SK-MEL-5 (cell line): ENCODE measurements at regions not wholly inside any gene's neighbourhood (a gene's known extent, or its start where the extent isn't known, plus 50 kb on each side); places are given as distances from the start of the nearest gene placed in this dataset.

Experiments used
- DNase-seq: peaks from one replicate; pipeline ENCODE4 v3.0.0-alpha.2; 2016; ENCODE audit warnings: low read depth, low spot score
- in situ Hi-C: cut with HindIII; loops from 2 replicates; pipeline ENCODE4 v1.10.0; 2016; ENCODE audit warnings: low sequenced_read_pairs, high pct_unique_total_duplicates, low pct_unique_long_range_greater_than_20kb

DNA sequence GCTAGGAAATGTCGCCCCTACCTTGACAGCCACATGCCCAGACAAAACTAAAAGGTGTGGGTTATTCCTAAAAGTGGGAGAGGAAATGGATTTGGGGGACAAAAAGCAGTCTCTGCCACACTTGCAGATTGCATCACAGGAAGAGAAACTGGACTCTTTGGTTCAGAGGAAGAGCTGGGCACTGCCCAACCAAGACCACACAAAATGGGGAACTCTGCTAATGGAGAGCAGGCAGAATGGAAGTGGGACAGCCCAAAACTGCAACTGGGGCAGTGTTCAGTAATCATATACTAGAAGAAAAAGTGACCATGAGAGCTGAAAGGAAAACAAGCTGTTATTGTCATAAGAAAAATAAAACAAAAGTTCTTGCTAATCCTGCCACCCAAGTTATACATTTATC, 138.9 kb upstream of the FRMD4B start:
- in situ Hi-C loops: no loop called here
- DNase-seq: no peak

DNA sequence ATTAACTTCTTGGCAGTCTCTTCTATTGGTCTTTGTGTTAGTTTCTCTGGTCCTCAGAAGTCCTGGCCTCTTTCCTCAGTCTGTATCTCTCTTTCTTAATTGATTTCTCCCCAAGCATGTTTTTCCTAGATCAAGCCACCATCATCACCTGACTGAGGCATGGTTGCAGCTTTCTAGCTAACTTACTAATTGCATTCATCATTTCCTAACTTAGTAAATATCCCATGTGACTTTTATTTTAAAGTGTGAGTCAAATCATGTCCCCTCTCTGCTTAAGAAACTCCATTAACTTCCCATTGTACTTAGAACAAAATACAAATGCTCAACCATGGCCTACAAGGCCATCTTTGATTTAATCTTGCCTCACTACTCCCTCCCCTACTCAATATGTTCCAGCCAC, 135.4 kb upstream of the FRMD4B start:
- in situ Hi-C loops: no loop called here
- DNase-seq: no peak

DNA sequence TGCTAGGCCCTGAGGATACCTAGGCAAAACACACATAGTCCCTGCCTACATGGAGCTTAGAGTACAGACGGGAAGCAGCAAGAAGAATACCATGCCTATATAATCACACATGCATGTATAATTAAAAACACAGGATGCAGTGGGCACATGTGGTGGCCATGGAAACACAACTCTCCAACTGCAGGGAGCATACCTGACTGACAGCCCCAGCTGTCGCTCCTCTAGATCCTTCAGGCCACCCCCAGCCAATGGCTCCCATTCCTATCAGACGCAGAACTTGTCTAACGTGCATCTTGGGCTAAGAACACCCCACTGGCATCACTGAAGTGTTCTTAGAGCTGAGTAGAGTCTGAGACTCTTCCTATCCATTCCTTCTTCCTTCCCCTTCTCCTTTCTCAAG, 125.5 kb upstream of the FRMD4B start:
- in situ Hi-C loops: no loop called here
- DNase-seq: no peak

DNA sequence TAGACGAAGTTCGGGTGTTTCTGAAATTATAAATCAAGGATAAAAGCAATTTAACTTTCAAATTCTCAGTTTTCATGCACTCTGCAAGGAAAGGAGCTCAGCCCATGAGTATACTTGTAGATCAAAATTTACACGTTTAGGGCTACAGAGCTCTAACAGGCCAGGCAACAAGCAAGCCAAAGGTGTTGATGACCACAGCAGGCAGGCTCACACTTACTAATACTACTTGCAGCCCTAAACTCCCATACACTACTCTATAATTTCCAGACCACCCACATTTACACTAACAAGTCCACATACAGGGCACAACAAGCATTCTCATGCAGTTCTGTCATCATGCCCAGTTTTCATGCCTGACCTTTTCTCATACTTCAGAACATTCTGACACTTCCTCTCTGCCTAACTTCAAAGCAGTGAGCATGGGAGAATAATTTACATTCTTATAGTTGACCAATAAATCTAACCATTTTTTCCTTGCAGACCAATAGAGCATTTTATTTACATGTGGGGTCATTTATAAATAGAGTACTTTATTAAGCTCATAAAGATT, 124.7 kb upstream of the FRMD4B start:
- no peak for DNase-seq
- in situ Hi-C loops: no loop called here

DNA sequence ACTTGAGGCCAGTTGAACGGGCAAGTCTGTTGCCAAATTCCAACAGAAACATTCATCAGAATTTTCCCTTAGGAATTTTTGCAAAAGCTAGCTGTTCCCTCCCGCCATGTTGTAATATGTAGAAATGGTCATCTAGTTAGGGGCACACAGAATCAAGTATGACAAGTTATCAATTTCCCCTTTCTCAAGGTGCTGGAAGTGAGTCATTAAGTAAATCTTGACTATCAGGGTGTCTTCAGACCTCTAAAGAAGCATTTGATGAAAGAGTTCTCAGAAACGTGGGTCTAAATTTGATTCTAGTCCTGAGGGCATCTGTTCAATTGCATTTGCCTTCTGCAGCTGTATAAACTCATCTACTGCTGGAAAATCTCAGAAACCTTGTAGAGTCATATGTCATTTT, 123.4 kb upstream of the FRMD4B start:
- in situ Hi-C loops: no loop called here
- DNase-seq: no peak

DNA sequence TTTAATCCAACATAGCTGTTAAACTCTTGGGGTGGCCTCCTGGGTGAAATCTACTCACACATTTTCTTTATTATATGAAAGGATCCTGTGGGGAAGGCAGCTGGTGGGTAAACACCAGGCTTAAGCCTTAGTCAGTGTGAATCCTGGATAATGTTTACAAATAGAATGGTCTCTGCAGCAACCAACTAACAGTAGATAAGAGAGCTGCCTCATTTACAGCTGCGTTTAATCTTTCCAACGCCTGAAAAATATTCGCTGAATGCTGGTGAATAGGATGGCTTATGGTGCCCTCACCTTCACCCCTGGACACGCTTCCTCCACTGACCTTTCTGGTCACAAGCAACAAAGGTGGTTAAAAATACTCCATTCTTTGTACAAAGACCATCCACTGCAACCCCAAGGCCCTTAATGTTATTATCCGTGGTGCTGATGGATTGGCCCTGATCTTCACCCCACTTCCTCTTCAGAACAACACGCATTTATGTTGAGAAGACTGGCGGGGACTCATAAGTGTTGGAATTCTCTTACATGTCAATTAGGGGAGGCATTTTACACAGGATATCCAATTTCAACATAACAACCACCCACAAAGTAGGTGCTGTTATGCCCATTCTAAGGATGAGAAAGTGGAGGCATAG, 120.0 kb upstream of the FRMD4B start:
- DNase-seq: no peak
- in situ Hi-C loops: no loop called here

DNA sequence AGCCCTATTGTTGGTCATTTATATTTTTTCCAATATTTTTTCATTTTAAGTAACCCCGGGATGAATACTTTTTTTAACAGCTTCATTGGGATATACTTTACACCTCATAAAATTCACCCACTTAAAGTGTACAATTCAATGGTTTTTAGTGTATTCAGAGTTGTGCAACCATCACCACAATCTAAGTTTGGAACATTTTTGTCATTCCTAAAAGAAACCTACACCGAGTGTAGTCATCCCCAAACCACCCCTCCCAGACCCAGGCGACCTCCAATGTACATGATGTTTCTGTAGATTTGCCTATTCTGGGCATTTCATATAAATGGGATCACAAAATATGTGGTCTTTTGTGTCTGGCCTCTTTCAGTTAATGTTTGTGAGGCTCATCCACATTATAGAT, 118.3 kb upstream of the FRMD4B start:
- no peak for DNase-seq
- in situ Hi-C loops: no loop called here

DNA sequence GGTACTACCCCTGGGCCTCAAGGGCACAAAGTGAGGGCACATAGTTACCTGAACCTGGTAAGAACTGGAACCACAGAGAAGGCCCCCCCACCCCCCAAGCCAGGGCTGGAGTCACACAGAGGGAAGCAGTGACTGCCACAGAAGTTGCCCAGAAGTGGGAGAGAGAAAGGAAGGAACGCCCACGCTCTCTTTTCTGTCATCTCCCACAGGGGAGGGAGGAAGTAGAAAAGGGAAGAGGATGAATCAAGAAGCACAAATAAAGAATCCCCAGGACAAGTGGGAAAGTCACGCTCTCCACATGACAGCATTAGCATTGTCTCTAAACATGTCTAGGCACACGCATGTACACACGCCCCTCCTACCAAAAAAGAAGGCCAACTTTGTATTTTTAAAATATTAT, 114.7 kb upstream of the FRMD4B start:
- in situ Hi-C loops: no loop called here
- no peak for DNase-seq

DNA sequence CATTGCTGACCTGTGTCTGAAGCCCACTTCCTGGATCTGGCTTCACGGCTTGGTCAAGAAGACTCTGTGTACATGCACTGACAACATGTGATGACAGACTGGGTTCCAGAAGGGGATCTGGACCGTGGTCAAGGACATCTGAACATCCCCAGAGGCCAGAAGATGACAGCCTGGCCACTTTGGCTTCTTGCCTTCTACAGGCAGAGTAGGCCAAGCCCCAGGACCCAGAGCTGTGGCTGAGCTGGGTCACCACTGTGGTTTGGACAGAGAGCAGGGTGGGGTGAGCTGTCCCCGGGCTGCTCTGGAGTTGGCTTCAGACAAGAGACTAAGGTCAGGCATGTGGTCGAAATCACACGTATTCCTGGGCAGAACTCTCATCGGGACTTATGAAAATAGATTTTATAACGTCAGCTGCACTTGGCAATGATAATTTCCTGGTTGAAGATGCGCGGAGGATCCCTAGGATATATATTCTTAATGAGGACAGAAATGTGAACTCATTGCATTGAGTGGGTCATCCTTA, 114.1 kb upstream of the FRMD4B start:
- in situ Hi-C loops: no loop called here
- DNase-seq: no peak

DNA sequence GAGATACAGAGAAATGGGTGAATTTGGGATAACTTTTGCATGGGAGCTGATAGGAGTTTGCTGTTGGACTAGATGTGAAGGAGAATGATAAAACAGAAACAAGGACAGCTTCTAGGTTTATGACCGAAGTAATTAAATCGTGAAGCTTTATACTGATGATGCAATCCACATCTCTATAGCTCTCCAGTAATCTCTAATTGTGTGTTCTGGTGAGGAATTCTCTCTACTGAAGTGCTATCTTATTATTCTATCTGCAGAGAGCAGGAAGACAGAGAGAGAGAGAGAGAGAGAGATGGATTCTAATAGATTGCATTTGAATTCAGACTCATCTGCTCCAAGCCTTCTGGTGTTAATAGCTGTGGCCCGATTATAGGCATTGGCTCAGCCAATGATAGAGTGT, 113.5 kb upstream of the FRMD4B start:
- DNase-seq: no peak
- in situ Hi-C loops: no loop called here

DNA sequence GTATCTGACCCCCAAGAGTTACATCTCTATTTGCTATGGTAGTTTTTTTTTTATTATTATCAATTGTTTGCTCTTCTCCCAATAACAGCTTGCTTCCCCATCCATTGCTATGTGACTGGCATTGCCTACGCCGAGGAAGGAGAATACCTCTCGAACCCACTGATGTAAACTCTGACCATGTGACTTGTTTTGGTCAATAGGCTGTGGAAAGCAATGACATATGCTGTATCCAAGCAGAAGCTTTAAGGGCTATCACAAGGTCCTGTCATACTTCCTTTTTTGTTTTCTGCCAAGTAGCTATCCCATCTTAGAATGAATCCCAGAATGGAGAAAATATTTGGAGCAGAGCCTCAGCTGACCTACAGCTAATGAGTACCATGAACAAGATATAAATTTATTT, 111.0 kb upstream of the FRMD4B start:
- in situ Hi-C loops: no loop called here
- DNase-seq: no peak

DNA sequence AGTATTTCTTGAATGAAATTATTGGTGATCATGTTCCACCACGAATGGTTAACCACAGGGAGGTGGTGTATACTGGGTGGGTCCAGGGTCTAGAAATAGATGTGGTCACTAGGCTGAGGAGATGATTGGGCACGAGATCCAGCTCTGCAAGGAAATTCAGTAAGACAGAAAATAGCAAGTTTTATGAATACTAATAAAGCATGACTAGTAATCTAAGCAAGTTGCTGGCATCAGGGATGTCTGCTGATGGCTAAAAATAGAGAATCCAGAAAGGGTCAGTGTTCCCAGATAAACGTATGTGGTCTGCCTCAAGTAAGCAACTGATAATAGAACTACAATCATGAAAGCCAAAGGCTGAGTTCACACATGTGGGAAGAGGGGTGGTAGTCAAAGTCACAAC, 108.3 kb upstream of the FRMD4B start:
- in situ Hi-C loops: no loop called here
- peak; percentile 34 for DNase-seq

DNA sequence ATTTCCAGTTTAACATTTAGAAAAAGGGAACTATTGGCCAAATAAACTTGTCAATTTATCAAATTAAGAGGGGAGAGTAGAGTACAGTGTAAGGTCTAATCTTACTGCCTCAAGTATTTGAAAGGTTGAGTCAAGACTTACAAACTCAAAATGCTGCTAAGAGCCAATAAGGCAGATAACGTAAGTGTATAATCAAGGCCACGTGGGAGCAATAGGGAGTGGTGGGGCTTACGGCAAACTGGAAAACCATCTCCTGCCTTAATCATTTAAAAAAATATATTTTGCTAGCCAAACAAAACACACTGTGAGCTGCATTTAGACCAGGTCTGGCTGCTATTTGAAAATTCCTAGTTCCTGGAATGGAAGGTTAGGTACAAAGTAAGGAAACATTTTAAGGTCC, 107.3 kb upstream of the FRMD4B start:
- DNase-seq: no peak
- in situ Hi-C loops: no loop called here

DNA sequence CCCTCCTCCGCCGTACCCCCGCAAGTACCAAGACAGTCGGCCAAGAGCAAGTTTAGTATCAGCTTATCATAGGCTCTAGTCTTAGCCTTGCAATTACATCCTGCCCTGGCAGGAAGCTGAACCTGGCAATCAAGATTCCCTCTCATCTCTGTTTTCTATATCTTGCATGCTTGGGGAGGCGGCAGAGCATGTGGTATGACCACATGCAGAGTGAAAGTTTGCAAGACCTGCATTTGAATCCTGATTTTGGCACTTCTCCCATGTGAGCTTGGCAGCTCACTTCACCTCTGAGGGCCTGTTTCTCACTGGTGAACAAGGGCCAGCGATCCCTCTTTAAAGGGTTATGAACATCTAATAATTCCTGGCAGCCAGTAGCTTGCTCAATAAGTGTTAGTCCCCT, 106.1 kb upstream of the FRMD4B start:
- in situ Hi-C loops: no loop called here
- no peak for DNase-seq

DNA sequence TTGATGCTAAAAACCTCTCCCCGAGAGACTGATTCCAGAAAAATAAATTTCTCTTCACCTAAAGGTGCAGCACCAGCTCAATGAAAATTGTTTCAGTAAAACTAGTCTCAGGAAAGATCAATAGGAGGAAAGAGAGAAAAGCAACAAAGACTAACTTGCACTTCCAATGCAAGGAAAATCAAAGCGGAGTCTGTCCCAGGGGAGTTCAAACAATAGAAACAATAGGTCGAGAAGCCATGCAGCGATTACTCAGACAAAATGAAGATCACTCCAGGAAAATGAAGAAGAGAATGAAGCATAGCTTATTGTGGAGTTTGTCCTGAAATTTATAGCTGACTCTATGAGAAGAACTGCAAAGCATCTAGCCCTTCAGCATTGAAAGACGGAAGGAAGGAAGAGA, 105.1 kb upstream of the FRMD4B start:
- DNase-seq: no peak
- in situ Hi-C loops: no loop called here

DNA sequence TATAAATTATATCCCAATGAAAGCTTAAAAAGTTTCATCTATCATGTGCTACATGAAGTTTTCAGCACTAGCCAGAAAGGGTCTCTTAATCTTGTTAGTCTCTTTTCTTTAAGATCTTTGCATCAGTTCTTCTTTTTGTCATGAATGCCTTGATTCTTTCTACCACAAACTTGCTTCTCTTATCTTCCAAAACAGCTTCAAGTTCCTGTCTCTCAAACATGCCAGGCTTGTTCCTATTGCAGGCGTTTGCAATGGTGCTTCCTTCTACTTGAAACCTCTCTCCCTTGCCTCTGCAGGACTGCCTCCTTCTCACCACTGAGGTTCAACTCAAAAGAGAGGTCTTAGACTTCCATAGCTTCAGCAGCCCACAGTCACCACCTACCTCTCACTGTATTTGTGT, 104.3 kb upstream of the FRMD4B start:
- DNase-seq: no peak
- in situ Hi-C loops: no loop called here

DNA sequence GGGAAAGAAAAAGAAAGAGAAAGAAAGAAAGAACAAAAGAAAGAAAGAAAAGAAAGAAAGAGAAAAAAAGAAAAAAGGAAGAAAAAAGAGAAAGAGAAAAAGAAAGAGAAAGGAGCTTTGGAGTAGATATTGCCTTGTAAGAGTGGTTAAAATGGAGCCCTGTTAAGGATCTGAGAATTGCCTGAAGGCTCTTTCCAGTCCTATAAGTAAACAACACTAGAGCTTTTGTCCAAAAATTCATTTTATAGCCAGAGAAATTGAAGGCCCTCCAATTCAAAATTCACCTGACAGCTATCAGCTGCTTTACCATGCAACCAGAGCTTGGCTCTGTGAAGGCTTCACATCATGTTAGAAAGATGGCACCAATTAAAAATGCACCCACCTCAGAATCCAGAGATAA, 102.1 kb upstream of the FRMD4B start:
- DNase-seq: peak; percentile 95
- in situ Hi-C loops: no loop called here

DNA sequence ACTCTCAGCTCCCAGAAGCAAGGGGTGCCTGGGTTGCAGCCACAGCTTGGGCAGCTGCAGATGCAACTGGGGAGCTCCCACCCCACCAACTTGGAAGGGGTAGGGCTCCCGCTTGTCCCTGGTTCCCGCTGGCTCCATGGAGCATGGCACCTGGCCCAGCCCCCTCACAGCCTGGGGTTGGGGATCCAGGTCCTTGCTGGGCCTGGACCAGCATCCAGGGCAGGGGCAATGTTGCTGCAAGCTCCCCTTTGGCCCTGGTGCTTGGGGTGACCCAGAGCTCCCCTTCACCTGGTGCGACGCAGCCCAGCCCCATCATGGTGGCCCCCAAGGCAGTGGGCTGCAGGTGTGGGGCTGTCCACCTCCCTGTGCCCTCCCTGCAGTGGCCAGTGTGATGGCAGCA, 99.6 kb upstream of the FRMD4B start:
- in situ Hi-C loops: no loop called here
- no peak for DNase-seq

DNA sequence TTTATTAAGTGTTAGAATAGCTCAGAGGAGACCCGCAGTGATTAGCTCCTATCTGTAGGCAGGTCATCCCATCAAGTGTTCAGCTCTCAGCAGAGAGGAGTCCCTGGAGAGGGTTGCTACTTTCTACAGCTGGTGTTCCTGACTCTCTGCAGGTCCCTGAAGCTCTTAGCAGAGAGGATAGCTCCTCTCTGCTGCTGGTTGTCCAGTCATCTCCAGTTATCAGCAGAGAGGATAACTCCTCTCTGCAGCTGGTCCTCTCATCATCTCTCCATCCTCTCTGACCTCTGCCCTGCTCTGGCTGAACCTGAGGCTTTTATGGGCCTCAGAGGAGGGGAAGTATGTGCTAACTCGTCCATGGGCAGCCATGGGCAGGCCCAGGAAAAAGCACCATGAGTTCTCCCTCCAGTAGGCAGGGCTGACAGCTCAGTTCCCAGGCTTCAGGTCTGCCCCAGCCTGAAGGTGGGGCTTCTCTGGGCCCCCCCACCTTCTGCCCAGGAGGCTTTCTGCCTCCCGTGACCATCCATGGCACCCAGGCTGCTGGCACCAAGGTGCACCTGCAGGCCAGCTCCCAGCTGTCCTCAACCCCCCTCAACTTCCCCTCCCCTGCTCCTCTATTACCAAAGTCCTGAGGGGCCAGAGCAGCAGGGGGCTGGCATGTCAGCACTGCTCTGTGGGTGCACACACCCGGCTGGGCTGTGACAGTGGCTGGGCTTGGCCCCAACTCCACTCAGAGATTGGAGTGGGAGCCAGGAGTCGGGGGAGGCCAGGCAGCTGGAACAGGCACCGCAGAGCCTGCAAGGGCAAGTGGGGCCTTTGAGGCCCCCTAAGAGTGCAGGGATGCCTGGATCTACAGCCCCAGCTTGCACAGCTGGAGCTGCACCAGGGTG, 98.9 kb upstream of the FRMD4B start:
- in situ Hi-C loops: no loop called here
- no peak for DNase-seq
